ENCODE measurements at regions not wholly inside any gene's neighbourhood (a gene's known extent, or its start where the extent isn't known, plus 50 kb on each side); places are given as distances from the start of the nearest gene placed in this dataset.

DNA sequence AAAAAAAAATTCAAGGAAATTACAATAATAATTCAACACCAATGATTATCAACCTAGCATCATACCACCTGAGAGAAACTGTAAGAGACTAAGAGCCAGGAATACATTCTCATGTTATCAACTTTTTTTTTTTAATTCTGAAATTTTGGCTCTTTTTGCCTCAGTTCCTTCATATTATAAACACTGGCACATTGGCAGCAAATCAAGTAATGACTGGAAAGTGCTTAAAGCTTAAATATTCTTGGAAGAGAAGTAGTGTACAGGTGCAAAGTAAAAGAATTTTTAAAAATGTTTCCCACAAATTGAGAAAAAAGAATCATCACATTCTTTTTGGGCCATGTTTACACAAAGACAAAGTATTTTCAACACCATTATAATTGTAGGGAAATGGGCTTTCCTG lies 296.9 kb upstream of the SOX5 start:
- TF ChIP-seq, protein P1, sequence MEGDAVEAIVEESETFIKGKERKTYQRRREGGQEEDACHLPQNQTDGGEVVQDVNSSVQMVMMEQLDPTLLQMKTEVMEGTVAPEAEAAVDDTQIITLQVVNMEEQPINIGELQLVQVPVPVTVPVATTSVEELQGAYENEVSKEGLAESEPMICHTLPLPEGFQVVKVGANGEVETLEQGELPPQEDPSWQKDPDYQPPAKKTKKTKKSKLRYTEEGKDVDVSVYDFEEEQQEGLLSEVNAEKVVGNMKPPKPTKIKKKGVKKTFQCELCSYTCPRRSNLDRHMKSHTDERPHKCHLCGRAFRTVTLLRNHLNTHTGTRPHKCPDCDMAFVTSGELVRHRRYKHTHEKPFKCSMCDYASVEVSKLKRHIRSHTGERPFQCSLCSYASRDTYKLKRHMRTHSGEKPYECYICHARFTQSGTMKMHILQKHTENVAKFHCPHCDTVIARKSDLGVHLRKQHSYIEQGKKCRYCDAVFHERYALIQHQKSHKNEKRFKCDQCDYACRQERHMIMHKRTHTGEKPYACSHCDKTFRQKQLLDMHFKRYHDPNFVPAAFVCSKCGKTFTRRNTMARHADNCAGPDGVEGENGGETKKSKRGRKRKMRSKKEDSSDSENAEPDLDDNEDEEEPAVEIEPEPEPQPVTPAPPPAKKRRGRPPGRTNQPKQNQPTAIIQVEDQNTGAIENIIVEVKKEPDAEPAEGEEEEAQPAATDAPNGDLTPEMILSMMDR (IDR thresholded peaks at IDR 0.05; ENCODE audit: insufficient read depth, low read length), result no peak
- TF ChIP-seq, protein P2, sequence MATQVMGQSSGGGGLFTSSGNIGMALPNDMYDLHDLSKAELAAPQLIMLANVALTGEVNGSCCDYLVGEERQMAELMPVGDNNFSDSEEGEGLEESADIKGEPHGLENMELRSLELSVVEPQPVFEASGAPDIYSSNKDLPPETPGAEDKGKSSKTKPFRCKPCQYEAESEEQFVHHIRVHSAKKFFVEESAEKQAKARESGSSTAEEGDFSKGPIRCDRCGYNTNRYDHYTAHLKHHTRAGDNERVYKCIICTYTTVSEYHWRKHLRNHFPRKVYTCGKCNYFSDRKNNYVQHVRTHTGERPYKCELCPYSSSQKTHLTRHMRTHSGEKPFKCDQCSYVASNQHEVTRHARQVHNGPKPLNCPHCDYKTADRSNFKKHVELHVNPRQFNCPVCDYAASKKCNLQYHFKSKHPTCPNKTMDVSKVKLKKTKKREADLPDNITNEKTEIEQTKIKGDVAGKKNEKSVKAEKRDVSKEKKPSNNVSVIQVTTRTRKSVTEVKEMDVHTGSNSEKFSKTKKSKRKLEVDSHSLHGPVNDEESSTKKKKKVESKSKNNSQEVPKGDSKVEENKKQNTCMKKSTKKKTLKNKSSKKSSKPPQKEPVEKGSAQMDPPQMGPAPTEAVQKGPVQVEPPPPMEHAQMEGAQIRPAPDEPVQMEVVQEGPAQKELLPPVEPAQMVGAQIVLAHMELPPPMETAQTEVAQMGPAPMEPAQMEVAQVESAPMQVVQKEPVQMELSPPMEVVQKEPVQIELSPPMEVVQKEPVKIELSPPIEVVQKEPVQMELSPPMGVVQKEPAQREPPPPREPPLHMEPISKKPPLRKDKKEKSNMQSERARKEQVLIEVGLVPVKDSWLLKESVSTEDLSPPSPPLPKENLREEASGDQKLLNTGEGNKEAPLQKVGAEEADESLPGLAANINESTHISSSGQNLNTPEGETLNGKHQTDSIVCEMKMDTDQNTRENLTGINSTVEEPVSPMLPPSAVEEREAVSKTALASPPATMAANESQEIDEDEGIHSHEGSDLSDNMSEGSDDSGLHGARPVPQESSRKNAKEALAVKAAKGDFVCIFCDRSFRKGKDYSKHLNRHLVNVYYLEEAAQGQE (IDR thresholded peaks at IDR 0.05; ENCODE audit: insufficient replicate concordance, low read depth), result no peak
- no peak for TF ChIP-seq SPI1 (IDR thresholded peaks at IDR 0.05; ENCODE audit: borderline replicate concordance, low read depth)
- TF ChIP-seq POLR2AphosphoS5 (IDR thresholded peaks at IDR 0.05; ENCODE audit: low read depth), result no peak
- no peak for TF ChIP-seq GABPA (IDR thresholded peaks at IDR 0.05; ENCODE audit: low read depth)
